GM23248 (cell line): ENCODE measurements at regions not wholly inside any gene's neighbourhood (a gene's known extent, or its start where the extent isn't known, plus 50 kb on each side); places are given as distances from the start of the nearest gene placed in this dataset.

Source experiments
- DNase-seq: peaks from one replicate; pipeline ENCODE4 v3.0.0-alpha.2; 2015
- H2AFZ ChIP-seq: fragments of 200-600 bp; sonication (generic); 2 replicates; pipeline ENCODE4 v1.6.1; 2016; ENCODE audit warnings: antibody characterized with exemption
- H3F3A ChIP-seq: fragments of 200-600 bp; sonication (generic); 2 replicates; pipeline ENCODE4 v1.6.1; 2016; ENCODE audit warnings: mild to moderate bottlenecking, antibody characterized with exemption, mixed run types; ENCODE audit not compliant: insufficient read depth
- H3K27ac ChIP-seq: fragments of 200-600 bp; sonication (generic); 2 replicates; pipeline ENCODE4 v1.5.1; 2016; ENCODE audit warnings: mild to moderate bottlenecking
- H3K27me3 ChIP-seq: fragments of 200-600 bp; sonication (generic); replicated peaks from 2 replicates; pipeline ENCODE4 v1.6.1; 2016; ENCODE audit warnings: mild to moderate bottlenecking; ENCODE audit not compliant: insufficient read depth
- H3K36me3 ChIP-seq: fragments of 200-600 bp; sonication (generic); 2 replicates; pipeline ENCODE4 v1.6.1; 2016; ENCODE audit warnings: low read depth, mild to moderate bottlenecking
- H3K4me1 ChIP-seq: fragments of 200-600 bp; sonication (generic); 2 replicates; pipeline ENCODE4 v1.6.1; 2016; ENCODE audit warnings: mild to moderate bottlenecking; ENCODE audit not compliant: insufficient read depth
- H3K4me2 ChIP-seq: fragments of 200-600 bp; sonication (generic); one replicate; pipeline ENCODE4 v1.6.1; 2016; ENCODE audit warnings: mild to moderate bottlenecking; ENCODE audit not compliant: unreplicated experiment
- H3K4me3 ChIP-seq: fragments of 200-600 bp; sonication (generic); 2 replicates; pipeline ENCODE4 v1.5.1; 2016; ENCODE audit warnings: mild to moderate bottlenecking
- H3K79me2 ChIP-seq: fragments of 200-600 bp; sonication (generic); 2 replicates; pipeline ENCODE4 v1.6.1; 2016; ENCODE audit warnings: mild to moderate bottlenecking; ENCODE audit not compliant: insufficient read depth
- H3K9ac ChIP-seq: fragments of 200-600 bp; sonication (generic); 2 replicates; pipeline ENCODE4 v1.6.1; 2016; ENCODE audit warnings: mild to moderate bottlenecking
- H3K9me2 ChIP-seq: fragments of 200-600 bp; sonication (generic); 2 replicates; pipeline ENCODE4 v1.6.1; 2016; ENCODE audit warnings: mixed run types, mild to moderate bottlenecking, moderate library complexity; ENCODE audit not compliant: insufficient read depth
- H3K9me3 ChIP-seq: fragments of 200-600 bp; sonication (generic); one replicate; pipeline ENCODE4 v1.6.1; 2017; ENCODE audit warnings: low read depth
- H4K20me1 ChIP-seq: fragments of 200-600 bp; sonication (generic); 2 replicates; pipeline ENCODE4 v1.6.0; 2016; ENCODE audit not compliant: insufficient read depth
- EZH2 ChIP-seq: fragments of 200-600 bp; sonication (generic); IDR thresholded peaks from 2 replicates; pipeline ENCODE4 v1.6.1; 2018; ENCODE audit warnings: antibody characterized with exemption, mild to moderate bottlenecking; ENCODE audit not compliant: insufficient read depth, poor library complexity, severe bottlenecking
- EZH2phosphoT487 ChIP-seq: fragments of 200-600 bp; sonication (generic); IDR thresholded peaks from 2 replicates; pipeline ENCODE4 v1.6.1; 2018; ENCODE audit warnings: antibody characterized with exemption, moderate library complexity, mild to moderate bottlenecking, low read depth; ENCODE audit not compliant: insufficient read depth
- WGBS, 2 experiments: methylation state at CpG; one replicate each; pipeline ENCODE4 v1.1.6; 2015 to 2017; ENCODE audit warnings: low lambda C conversion rate in 2 of 2, low coverage in 1 of 2; ENCODE audit errors: missing lambda C conversion rate in 2 of 2; 5-methylcytosine and 5-hydroxymethylcytosine counted together
- in situ Hi-C: fragments of 300-500 bp; cut with MboI; formaldehyde crosslinking; loops from 2 replicates; pipeline ENCODE4 v1.15.0; 2020

- no peaks in the 10 kb centered on the region for H3K9me2 ChIP-seq
- no peak overlapping the region for H2AFZ ChIP-seq
- no peak overlapping the region for H3K4me3 ChIP-seq
- no peak for TF ChIP-seq EZH2
- TF ChIP-seq EZH2phosphoT487 = no peak
- in situ Hi-C loops = no loop called here
- peaks cover 23% of the 10 kb centered on the region for H3K4me1 ChIP-seq
- H3K79me2 ChIP-seq = no peaks in the 10 kb centered on the region
- H3F3A ChIP-seq = peaks cover 24% of the 10 kb centered on the region
- no peaks in the 10 kb centered on the region for H3K9me3 ChIP-seq
- H4K20me1 ChIP-seq = no peaks in the 10 kb centered on the region
- WGBS, 2 experiments = 95 to 96% methylated on average over 12 of the region's 12 CpGs
- no peak for DNase-seq
- no peaks in the 10 kb centered on the region for H3K27me3 ChIP-seq
- H3K36me3 ChIP-seq = no peaks in the 10 kb centered on the region
- no peak overlapping the region for H3K27ac ChIP-seq
- no peak overlapping the region for H3K4me2 ChIP-seq
- no peak overlapping the region for H3K9ac ChIP-seq
Measured at GRCh38 chr15:100737214-100737613, 134.8 kb downstream of the ASB7 start.

GRCh38 chr15:100738614-100739013, 136.2 kb downstream of the ASB7 start:
- no peak overlapping the region for H3K4me3 ChIP-seq

GRCh38 chr15:100740138-100740537, 137.7 kb downstream of the ASB7 start:
- no peak for TF ChIP-seq EZH2
- no peak for TF ChIP-seq EZH2phosphoT487
- 76 to 84% methylated on average over 2 of the region's 2 CpGs for WGBS, 2 experiments
- no peak overlapping the region for H2AFZ ChIP-seq
- no peaks in the 10 kb centered on the region for H3K27me3 ChIP-seq
- H3K9ac ChIP-seq = no peak overlapping the region
- H3K79me2 ChIP-seq = no peaks in the 10 kb centered on the region
- no peak overlapping the region for H3K4me2 ChIP-seq
- no peaks in the 10 kb centered on the region for H3K9me3 ChIP-seq
- H3K27ac ChIP-seq = no peak overlapping the region
- no peaks in the 10 kb centered on the region for H3F3A ChIP-seq
- DNase-seq = no peak
- no peaks in the 10 kb centered on the region for H4K20me1 ChIP-seq
- no peaks in the 10 kb centered on the region for H3K9me2 ChIP-seq
- in situ Hi-C loops = no loop called here
- H3K36me3 ChIP-seq = no peaks in the 10 kb centered on the region
- no peak overlapping the region for H3K4me3 ChIP-seq
- no peaks in the 10 kb centered on the region for H3K4me1 ChIP-seq

More at GRCh38 chr15:100738614-100739013, 136.2 kb downstream of the ASB7 start:
- no peak overlapping the region for H3K4me2 ChIP-seq
- no peaks in the 10 kb centered on the region for H3K9me3 ChIP-seq
- H3K4me1 ChIP-seq = peaks cover 9% of the 10 kb centered on the region
- in situ Hi-C loops = no loop called here
- no peak for DNase-seq
- H3K9me2 ChIP-seq = no peaks in the 10 kb centered on the region
- H3K36me3 ChIP-seq = no peaks in the 10 kb centered on the region
- H4K20me1 ChIP-seq = no peaks in the 10 kb centered on the region
- H3K27ac ChIP-seq = no peak overlapping the region
- H3K9ac ChIP-seq = no peak overlapping the region
- 70 to 75% methylated on average over 5 of the region's 5 CpGs for WGBS, 2 experiments
- peaks cover 10% of the 10 kb centered on the region for H3F3A ChIP-seq
- H3K79me2 ChIP-seq = no peaks in the 10 kb centered on the region
- no peak overlapping the region for H2AFZ ChIP-seq
- H3K27me3 ChIP-seq = no peaks in the 10 kb centered on the region
- TF ChIP-seq EZH2phosphoT487 (no peak), EZH2 (no peak)

GRCh38 chr15:100751585-100751984, 128.0 kb upstream of the ALDH1A3 start:
- WGBS, 2 experiments = 94 to 98% methylated on average over 3 of the region's 3 CpGs
- H3K27ac ChIP-seq = no peak overlapping the region
- H3K9me2 ChIP-seq = no peaks in the 10 kb centered on the region; the same call in 1 of the 2 replicates
- H3K36me3 ChIP-seq = 0 out of 2 replicates have a peak, but pooled peaks cover 4% of the 10 kb centered on the region
- H3K79me2 ChIP-seq = no peaks in the 10 kb centered on the region
- H4K20me1 ChIP-seq = no peaks in the 10 kb centered on the region
- H3F3A ChIP-seq = no peaks in the 10 kb centered on the region
- H3K4me3 ChIP-seq = no peak overlapping the region
- no peak overlapping the region for H3K4me2 ChIP-seq
- TF ChIP-seq EZH2phosphoT487 (no peak), EZH2 (no peak)
- H3K27me3 ChIP-seq = no peaks in the 10 kb centered on the region
- no peak overlapping the region for H3K9ac ChIP-seq
- H3K9me3 ChIP-seq = no peaks in the 10 kb centered on the region
- in situ Hi-C loops = no loop called here
- no peak for DNase-seq
- no peaks in the 10 kb centered on the region for H3K4me1 ChIP-seq
- no peak overlapping the region for H2AFZ ChIP-seq

GRCh38 chr15:100753503-100753902, 126.1 kb upstream of the ALDH1A3 start:
- H3K4me2 ChIP-seq = no peak overlapping the region
- H4K20me1 ChIP-seq = no peaks in the 10 kb centered on the region
- H3K27me3 ChIP-seq = no peaks in the 10 kb centered on the region
- H3K9me3 ChIP-seq = no peaks in the 10 kb centered on the region
- no peak for DNase-seq
- H3K4me1 ChIP-seq = peaks cover 10% of the 10 kb centered on the region
- no peak overlapping the region for H2AFZ ChIP-seq
- no peaks in the 10 kb centered on the region; the same call in 1 of the 2 replicates for H3K9me2 ChIP-seq
- no peak overlapping the region for H3K4me3 ChIP-seq
- TF ChIP-seq EZH2phosphoT487 = no peak
- no peak for TF ChIP-seq EZH2
- H3K9ac ChIP-seq = no peak overlapping the region
- H3K79me2 ChIP-seq = no peaks in the 10 kb centered on the region
- H3K27ac ChIP-seq = no peak overlapping the region
- WGBS, 2 experiments = 11 to 25% methylated on average over 1 of the region's 1 CpG
- in situ Hi-C loops = no loop called here
- peaks cover 9% of the 10 kb centered on the region for H3F3A ChIP-seq
- no peaks in the 10 kb centered on the region for H3K36me3 ChIP-seq
